HG03175 (cell line): ENCODE measurements at regions not wholly inside any gene's neighbourhood (a gene's known extent, or its start where the extent isn't known, plus 50 kb on each side); places are given as distances from the start of the nearest gene placed in this dataset.

Experiments used
- ATAC-seq: cut with Tn5 transposase; IDR thresholded peaks from one replicate; pipeline ENCODE4 v1.9.1; 2021; ENCODE audit warnings: mild to moderate bottlenecking, moderate library complexity; ENCODE audit not compliant: unreplicated experiment

GRCh38 chr13:34216256-34216655, 398.3 kb downstream of the RFC3 start:
- ATAC-seq, result no peak

DNA sequence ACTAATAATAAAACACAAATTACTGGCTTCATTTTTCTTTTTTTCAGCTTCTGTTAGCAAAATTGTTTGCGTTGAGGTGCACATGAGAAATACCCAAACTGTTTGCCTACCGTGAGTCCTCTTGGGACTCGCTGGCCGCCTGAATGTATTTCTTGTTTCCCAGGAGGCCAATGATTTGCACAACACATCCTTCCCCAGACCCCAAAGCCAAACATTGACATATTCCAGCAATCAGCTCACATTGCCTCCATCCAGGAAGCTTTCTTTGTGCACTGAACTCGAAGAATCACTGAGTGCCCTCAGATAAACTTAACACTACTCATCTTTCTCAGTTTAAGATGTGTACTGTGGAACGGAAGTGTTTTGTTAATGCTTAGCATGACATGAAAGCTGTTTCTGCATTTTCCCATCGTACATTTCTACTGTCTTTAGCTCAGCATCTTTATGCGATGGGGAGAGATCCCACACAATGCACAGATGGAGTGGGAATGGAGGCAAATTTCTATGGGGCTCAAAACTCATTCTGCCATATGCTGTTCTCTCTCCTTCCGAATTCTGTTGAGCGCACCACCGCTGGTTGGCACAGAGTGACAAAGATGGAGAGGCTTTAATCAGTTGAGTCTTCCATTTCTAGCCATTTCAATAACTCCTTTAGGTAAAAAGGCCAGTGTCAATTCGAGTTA, 399.5 kb downstream of the RFC3 start:
- no peak for ATAC-seq

DNA sequence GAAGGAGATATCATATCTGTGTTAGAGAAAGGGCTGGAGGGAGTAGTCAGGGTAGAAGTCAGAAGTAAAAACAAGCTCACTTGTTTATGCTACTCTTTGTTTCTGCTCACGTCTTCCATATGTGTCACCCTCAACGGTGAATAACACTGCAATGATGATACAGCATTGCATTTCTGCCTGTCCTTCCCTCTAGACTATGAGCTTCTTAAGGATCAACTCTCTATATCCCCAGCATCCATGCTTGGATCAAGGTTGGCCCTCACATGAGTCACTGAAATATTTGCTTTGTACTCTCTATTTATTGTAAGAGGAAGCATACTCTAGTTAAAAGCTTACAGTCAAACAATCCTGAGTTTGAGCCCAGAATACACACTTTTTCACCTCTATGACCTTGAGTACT, 406.0 kb downstream of the RFC3 start:
- no peak for ATAC-seq

DNA sequence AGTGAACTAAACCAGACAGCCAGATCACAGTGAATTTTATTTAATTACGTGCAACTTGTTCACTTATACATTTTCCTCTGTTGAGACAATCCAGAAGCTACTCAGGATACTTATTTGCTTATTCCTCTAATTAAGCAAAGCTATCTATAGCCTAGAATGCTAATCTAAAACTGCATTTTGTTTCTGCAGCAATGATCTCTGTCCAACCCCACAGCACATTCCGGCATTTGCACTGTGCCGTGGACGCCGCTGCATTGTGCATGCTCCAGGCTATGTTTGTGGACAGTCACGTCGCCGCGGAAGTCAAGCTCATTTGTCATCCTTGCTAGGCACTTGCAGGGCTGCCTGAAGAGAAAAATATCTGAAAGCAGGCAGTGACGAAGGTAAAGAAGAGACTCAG, 406.9 kb downstream of the RFC3 start:
- no peak for ATAC-seq

DNA sequence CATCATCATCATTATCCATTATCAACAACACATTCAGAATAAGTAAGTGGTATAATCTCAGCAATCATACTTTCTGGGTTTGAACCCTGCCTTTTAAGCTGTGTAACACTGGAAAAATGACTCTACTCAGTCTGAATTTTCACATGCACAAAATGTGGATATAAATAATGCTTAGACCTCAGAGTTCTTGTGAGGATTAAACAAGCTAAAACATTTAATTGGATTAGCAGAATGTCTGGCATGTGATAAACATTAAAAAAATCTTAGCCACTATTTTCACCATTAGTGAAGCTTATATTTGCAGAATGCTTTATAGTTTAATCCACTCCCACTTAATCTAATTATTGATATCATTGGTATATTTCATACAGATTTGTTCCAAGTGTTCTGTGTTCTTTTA, 412.3 kb downstream of the RFC3 start:
- no peak for ATAC-seq

GRCh38 chr13:34241332-34241731, 423.4 kb downstream of the RFC3 start:
- ATAC-seq, result no peak

- no peak for ATAC-seq
These were observed 425.5 kb downstream of the RFC3 start for GRCh38 chr13:34243403-34243802.

GRCh38 chr13:34246511-34246910, 428.6 kb downstream of the RFC3 start:
- ATAC-seq, result no peak

DNA sequence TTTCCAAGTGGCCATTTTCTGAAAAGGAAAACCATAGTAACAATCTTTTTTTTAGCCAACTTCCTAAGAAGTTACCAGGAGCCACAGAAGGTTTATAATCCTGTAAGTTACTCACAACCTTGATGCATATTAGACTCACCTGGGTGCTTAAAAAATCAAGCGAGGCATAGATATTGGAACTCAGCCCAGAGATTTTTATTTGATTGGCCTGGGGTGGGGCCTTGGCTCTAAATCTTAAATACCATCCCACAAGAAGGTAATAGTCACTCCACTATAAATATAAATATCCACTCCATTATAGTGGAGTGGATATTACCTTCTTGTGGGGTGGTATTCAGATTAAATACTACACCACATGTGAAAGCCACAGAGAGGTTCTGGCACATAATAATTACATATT, 429.6 kb downstream of the RFC3 start:
- ATAC-seq, result no peak

DNA sequence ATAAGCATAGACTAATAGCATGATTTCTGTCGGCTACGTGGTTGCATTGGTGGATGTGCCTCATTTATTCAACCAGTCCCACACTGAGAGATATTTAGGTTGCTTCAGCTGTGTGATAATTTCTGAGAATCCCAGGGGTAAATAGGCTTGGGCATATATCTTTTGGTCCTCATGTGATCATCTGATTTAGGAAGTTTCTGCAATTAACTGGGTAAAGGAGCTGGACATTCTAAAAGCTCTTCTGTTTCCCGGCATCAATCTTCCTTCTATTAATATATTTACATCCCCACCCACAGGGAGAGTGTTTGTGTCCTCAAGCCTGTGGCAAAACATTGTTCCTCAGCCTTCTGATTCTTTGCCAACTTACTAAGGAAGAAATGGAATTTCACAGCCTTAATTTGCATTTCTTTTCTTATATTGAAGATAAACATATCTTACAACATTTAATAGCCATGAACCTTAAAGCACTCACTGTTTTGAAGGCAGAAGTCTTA, 431.6 kb downstream of the RFC3 start:
- no peak for ATAC-seq

- no peak for ATAC-seq
These were observed 432.3 kb downstream of the RFC3 start for GRCh38 chr13:34250151-34250670.

DNA sequence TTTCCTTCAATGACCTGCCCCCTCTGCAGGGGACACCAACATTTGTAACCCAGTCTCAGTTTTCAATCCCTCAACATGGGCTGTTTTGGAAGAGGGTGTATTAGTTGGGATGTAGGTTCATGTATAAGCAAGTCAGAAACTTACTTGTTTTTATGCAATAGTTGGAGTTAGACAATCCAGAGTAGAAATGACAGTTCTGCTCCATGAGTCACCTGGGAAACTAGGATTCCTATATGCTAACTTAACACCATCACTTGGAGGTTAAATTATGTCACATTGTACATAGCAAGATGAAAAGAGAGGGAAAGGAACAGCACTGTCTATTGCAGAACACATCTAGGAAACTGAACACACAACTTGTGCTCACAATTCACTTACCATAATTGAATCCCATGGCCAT, 436.4 kb downstream of the RFC3 start:
- ATAC-seq, result no peak

DNA sequence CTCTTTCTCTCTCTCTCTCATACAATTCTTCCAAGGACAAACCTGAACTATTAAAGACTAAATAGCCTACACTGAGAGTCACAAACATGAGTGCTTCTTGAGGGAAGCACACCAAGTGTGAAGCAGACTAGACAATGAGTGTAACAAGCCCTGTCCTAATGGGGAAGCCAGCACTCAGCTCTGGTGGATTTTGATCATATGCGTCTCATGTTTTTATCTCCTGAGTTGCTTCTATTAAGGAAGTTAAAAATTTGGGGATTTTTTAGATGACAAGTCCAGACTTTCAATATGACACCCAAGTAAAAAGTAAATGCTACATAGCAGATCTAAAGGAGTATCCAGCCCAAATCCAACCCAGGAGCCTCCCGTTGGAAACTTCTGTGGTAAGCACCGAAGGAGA, 437.8 kb downstream of the RFC3 start:
- ATAC-seq, result no peak

DNA sequence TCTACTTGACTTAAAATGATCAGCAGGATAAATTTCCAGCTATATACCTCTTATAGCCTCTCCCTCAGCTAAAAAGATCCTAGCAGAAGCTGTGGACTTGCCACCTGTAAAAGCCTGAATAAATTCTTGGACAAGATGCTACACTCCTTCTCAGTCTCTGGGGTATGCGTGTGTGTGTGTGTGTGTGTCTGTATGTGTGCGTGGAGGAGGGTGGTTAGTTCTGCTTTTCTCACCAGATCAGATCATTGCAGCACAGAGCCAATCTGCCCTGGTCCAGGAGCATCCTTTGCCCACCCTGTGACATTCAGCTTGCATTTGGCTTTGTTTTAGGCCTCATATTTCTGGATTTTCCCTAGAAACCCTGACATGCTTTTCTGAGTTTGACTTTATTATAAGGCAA, 438.3 kb downstream of the RFC3 start:
- ATAC-seq, result no peak

- ATAC-seq, result no peak
These were observed 440.0 kb downstream of the RFC3 start for GRCh38 chr13:34257966-34258365.

GRCh38 chr13:34258646-34259386, 440.9 kb downstream of the RFC3 start:
- ATAC-seq, result no peak

- no peak for ATAC-seq
These were observed 445.7 kb downstream of the RFC3 start for GRCh38 chr13:34263681-34264080.

DNA sequence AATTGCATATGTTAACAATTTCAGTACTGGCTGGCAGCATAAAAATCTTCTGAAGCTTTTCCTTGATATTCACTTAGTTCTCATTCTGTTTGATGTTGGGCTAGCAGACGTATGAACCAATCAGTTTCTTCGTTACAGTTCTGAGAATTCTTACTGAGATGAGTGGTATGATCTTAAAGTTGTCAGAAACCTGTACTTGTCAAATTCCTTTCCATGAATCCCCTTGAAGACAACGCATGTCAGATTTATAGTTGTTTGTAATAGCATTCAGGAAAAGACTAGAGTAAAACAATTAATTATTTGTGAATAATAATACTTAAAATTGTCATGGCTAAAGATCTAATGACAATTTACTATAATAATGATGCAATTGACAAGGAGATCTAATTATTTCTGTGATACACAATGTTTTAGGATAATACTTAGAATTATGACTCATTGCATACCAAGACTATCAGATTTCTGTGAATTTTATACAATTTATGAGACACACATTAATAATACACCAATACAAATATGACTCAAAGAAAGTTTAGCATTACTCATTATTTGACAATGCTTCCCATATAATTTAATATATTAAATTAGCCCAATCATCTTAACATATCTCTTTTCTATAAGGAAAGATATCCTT, 447.2 kb downstream of the RFC3 start:
- no peak for ATAC-seq

DNA sequence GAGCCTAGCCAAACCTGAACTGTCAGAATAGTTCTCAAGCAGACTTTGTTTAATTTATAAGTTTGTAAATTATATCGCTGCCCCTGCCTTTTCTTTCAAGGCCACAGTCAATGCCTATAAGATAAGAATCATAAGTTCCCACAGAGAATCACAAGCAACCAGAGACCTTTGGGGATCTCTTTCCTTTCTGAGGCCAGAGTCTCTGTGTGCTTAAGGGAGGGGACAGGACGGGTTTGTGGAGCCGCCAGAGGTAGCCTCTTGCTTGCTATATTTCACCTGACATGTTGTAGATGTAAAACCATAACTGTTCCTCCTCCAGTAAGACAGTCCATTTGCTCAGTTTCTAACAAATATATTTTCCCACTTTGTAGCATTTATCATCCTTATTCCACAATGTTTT, 458.8 kb downstream of the RFC3 start:
- no peak for ATAC-seq

DNA sequence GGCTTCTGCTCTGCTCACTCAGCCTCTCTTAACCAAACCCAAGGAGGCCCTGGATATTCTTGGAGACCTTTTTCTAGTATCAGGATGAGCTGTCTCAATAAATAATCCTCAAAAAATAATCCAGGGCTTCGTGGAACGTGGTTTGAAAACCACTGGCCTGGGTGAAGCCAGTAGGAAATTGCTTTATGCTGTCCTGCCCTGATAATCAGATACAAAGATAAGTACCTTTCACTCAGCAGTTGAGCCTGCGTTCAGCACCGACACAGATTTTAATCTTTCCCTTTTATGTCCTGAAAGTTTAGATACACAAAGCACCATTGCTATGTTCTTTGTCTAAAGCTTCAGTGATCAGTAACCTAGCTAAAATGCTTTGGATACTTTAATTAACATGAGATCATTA, 460.0 kb downstream of the RFC3 start:
- ATAC-seq, result no peak

DNA sequence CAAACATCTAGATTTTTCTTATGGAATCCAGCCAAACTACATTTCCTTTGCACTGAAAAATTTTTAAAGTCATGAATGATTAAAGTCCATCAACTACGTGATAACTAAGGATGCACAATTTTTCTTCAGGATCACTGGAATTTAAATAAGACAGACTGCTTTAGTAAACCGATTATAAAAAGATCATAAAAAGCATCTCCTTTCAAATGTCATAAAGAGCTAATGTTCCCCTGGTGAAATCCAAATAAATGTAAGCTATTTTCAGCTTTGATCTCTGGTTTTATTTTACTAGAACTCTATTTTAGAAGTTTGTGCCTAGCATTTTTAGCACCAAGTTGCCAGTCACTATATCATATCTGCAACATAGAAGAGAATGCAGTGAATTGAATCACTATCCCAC, 460.8 kb downstream of the RFC3 start:
- ATAC-seq, result no peak

GRCh38 chr13:34290661-34291060, 472.7 kb downstream of the RFC3 start:
- no peak for ATAC-seq
